ENCODE measurements at regions not wholly inside any gene's neighbourhood (a gene's known extent, or its start where the extent isn't known, plus 50 kb on each side); places are given as distances from the start of the nearest gene placed in this dataset.

DNA sequence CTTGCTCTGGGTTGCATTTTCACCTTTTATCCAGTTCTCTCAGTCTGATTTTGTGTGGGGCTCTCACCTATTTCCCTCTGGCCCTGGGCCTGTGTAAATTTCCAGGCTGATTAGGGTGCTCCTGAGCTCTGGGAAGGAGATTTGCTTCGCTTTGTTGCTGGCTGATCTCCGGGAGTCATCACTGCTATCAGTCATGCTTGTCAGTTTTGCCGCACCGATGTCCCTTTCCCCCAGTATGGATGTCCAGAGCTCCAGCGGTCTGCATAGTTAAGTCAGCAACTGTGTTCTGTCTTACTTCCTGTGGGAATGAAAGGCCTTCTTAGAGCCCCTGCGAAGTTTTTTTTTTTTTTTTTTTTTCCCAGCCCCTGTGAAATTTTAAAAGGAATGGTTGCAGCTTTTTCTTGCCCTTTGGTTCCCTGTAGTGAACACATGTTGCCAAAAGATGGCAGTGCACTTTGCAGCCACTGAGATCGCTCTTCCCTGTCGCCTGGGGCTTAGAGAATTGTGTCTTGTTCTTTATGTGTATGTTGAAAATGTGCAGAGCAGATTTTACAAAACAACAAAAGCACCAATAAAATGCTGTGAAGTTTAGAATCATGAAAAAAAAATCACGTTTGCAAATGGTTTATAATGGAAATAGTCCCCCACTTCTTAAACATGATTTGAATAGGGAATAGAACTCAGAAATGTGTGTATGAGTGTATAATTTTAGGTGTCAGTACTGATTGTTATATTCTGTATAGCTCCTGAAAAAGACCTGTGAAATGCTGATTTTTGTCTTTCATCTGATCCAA lies 109.1 kb upstream of the SLC4A4 start:
- Mint-ChIP-seq H3K9me3 (ENCODE audit: unreplicated experiment) (no peaks in the 10 kb centered on the region), H3K27me3 (ENCODE audit: unreplicated experiment) (peaks cover 1% of the 10 kb centered on the region), H3K27ac (ENCODE audit: unreplicated experiment) (no peak overlapping the region), H3K4me1 (ENCODE audit: low read depth, unreplicated experiment) (peaks cover 2% of the 10 kb centered on the region), H3K36me3 (ENCODE audit: unreplicated experiment) (no peaks in the 10 kb centered on the region), H3K4me3 (ENCODE audit: unreplicated experiment) (no peak overlapping the region)
- peak; percentile 40 for DNase-seq
- TF ChIP-seq CTCF (IDR thresholded peaks at IDR 0.05; ENCODE audit: partially characterized antibody, unreplicated experiment) = peak; percentile 61

- H3K27me3 Mint-ChIP-seq (ENCODE audit: unreplicated experiment) = peaks cover 1% of the 10 kb centered on the region
- TF ChIP-seq CTCF (IDR thresholded peaks at IDR 0.05; ENCODE audit: partially characterized antibody, unreplicated experiment) = no peak
- no peaks in the 10 kb centered on the region for H3K9me3 Mint-ChIP-seq (ENCODE audit: unreplicated experiment)
- no peaks in the 10 kb centered on the region for H3K36me3 Mint-ChIP-seq (ENCODE audit: unreplicated experiment)
- peaks cover 5% of the 10 kb centered on the region for H3K4me1 Mint-ChIP-seq (ENCODE audit: low read depth, unreplicated experiment)
- no peak overlapping the region for H3K4me3 Mint-ChIP-seq (ENCODE audit: unreplicated experiment)
- no peak overlapping the region for H3K27ac Mint-ChIP-seq (ENCODE audit: unreplicated experiment)
- no peak for DNase-seq
Observed at GRCh38 chr4:71230271-71231128, 108.3 kb upstream of the SLC4A4 start.

DNA sequence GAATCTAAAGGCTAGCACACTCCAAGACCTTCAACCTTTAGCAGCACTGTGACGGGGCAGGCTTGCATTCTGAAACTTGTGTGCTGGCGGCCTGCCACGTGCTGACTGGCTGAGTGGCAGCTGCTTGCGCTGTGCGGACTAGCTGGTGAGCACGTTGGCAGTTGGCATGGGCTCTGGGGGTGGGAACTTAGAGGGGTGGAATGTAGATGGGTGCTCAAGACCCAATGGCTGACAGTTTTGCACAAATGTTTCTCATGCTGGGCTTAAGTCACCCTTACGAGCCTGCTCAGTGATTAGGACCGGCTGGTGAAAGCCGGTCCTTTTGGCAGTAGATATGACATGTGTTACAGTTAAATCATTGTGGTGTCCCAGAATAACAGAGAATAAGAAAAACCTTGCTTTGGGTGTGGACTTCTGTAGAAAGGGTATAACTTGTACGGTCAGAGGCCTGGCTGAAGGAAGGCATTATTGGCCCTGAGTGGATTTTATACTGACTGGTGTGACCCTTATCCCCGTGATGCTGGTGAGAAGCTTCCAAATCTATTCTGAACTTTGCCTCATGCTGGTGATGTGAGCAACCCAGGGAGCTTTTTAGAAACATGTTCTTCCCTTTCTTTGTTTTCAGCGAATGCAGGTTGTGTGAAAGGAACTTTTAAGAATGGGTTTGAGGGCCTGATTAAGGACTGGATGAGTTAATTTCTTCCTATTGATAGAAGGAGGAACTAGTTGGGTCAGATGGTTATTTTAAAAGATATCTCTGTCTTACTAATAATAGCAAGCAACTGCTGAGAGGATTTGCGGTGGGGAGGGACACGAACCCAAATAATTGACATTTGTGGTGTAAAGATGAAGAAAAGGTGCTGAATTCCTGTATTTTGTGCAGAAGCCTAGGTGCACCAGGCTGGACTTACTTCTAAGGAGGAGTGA lies 107.4 kb upstream of the SLC4A4 start:
- Mint-ChIP-seq H3K4me3 (ENCODE audit: unreplicated experiment) (no peak overlapping the region), H3K9me3 (ENCODE audit: unreplicated experiment) (no peaks in the 10 kb centered on the region), H3K27me3 (ENCODE audit: unreplicated experiment) (peaks cover 1% of the 10 kb centered on the region), H3K36me3 (ENCODE audit: unreplicated experiment) (no peaks in the 10 kb centered on the region), H3K27ac (ENCODE audit: unreplicated experiment) (no peak overlapping the region), H3K4me1 (ENCODE audit: low read depth, unreplicated experiment) (peaks cover 7% of the 10 kb centered on the region)
- no peak for DNase-seq
- TF ChIP-seq CTCF (IDR thresholded peaks at IDR 0.05; ENCODE audit: partially characterized antibody, unreplicated experiment) = no peak

DNA sequence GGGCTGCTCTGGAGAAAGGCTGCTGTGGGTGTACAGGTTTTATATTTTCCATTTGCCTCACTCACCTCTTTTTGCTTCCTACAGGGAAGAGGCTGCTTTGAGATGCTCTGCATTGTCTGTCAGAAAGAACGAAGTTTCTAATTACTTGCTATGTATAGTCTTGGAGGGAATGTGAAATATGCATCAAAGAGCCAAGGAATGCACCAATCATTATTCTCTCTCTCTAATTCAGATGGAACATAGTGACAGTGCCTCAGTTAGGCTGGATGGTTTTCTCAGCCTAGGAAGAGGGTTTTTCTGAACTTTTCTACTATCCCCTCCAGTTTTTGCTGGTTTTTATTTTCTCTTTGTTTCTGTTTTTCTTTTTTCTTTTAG lies 106.8 kb upstream of the SLC4A4 start:
- DNase-seq = no peak
- Mint-ChIP-seq H3K4me3 (ENCODE audit: unreplicated experiment) (no peak overlapping the region), H3K36me3 (ENCODE audit: unreplicated experiment) (no peaks in the 10 kb centered on the region), H3K4me1 (ENCODE audit: low read depth, unreplicated experiment) (peaks cover 7% of the 10 kb centered on the region), H3K27ac (ENCODE audit: unreplicated experiment) (no peak overlapping the region), H3K27me3 (ENCODE audit: unreplicated experiment) (peaks cover 1% of the 10 kb centered on the region), H3K9me3 (ENCODE audit: unreplicated experiment) (no peaks in the 10 kb centered on the region)
- no peak for TF ChIP-seq CTCF (IDR thresholded peaks at IDR 0.05; ENCODE audit: partially characterized antibody, unreplicated experiment)
